ENCODE measurements at regions not wholly inside any gene's neighbourhood (a gene's known extent, or its start where the extent isn't known, plus 50 kb on each side); places are given as distances from the start of the nearest gene placed in this dataset.

DNA sequence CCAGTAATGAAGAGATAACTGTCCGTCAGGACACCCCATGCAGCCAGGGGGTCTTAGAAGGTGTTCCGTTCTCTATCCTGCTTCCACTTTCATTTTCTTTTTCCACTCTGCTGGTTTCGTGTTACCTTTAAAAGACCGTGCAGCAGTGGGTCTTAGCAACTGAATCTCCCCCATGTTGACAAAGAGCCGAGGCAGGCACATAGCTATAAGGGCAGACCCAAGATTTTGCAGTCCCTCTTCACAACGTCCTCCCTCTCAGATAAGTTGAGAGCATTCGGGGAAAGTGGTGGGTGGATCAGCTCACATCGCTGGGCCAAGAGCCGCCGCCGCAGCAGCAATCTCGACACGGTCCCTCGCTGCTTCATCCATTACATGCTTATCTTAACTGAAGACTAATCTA is 355.5 kb downstream of the LMO4 start:
- no peak overlapping the region for H3K27ac Mint-ChIP-seq

DNA sequence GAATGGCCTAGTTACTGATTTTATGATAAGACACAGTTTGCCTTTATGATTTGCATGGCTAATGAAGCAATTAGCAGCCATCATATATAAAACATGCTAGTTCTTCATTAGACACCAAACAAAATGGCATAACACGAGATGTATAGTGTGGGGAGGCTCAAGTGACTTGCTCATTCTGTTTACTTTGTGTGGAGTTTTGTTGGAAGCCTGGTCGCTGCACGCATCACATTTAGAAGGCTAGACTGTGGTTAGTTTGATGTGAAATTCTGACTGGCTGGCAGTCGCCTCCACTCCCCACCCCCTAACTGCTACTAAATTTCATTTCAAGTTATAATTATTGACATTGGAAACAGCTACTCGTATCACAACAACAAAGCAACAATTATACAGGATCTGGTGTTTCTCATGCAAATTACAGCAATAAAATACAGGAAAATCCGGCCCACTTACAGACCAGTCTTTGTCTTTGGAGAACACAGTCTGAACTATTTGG is 356.1 kb downstream of the LMO4 start:
- H3K36me3 Mint-ChIP-seq (ENCODE audit: low read depth), result no peaks in the 10 kb centered on the region
- intact Hi-C loops (cut with micrococcal nuclease), result no loop called here
- H3K4me3 Mint-ChIP-seq, result no peak overlapping the region

More for the DNA sequence above, 355.5 kb downstream of the LMO4 start:
- Mint-ChIP-seq H3K4me1 (ENCODE audit: low read depth) (peaks cover 12% of the 10 kb centered on the region), H3K27me3 (no peaks in the 10 kb centered on the region), H3K9me3 (no peaks in the 10 kb centered on the region), H3K4me3 (no peak overlapping the region), H3K36me3 (ENCODE audit: low read depth) (no peaks in the 10 kb centered on the region)
- intact Hi-C loops (cut with micrococcal nuclease), result no loop called here

GRCh38 chr1:87685311-87686135 is 356.8 kb downstream of the LMO4 start:
- H3K36me3 Mint-ChIP-seq (ENCODE audit: low read depth), result no peaks in the 10 kb centered on the region
- H3K27ac Mint-ChIP-seq, result no peak overlapping the region
- H3K9me3 Mint-ChIP-seq, result no peaks in the 10 kb centered on the region
- H3K4me3 Mint-ChIP-seq, result no peak overlapping the region
- peaks cover 12% of the 10 kb centered on the region for H3K4me1 Mint-ChIP-seq (ENCODE audit: low read depth)
- intact Hi-C loops (cut with micrococcal nuclease), result no loop called here
- H3K27me3 Mint-ChIP-seq, result no peaks in the 10 kb centered on the region

More for the DNA sequence above, 356.1 kb downstream of the LMO4 start:
- Mint-ChIP-seq H3K27me3 (no peaks in the 10 kb centered on the region), H3K4me1 (ENCODE audit: low read depth) (peaks cover 12% of the 10 kb centered on the region), H3K27ac (no peak overlapping the region), H3K9me3 (no peaks in the 10 kb centered on the region)

DNA sequence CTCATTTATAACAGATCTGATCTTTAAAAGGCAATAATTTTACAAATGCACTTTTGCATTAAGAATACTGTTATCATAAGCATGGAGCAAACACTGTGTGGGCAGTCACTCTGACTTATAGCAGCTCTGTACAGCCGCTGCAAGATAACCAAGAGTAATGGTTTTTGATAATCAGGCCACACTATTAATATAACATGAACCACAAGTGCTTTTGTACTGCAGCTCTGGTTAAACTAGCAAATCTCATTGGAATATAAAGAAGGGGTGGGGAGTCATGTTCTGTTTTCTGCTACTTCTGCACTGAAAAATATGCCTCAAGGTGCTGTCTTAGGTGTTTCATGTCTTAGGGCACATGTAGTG is 357.4 kb downstream of the LMO4 start:
- Mint-ChIP-seq H3K36me3 (ENCODE audit: low read depth) (no peaks in the 10 kb centered on the region), H3K27ac (no peak overlapping the region)

DNA sequence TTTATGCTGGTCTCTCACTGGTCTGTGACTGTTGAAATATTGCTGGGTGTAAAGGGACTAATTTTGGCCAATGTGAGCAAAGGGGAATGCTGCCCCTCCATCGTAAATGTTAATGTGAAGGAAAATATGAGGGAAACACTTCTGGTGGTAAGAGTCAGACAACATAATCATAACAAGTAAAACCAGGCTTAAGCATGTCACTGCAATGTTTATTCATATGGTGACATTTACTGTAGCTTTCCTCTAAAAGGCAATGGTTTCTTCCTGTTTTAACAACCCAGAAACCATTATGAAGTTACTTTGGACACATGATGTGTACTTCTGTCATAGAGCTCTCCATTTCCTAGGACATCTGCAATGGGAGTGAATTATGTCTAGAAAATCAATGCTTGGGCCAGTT is 358.0 kb downstream of the LMO4 start:
- Mint-ChIP-seq H3K36me3 (ENCODE audit: low read depth) (no peaks in the 10 kb centered on the region), H3K9me3 (no peaks in the 10 kb centered on the region), H3K27ac (no peak overlapping the region), H3K27me3 (no peaks in the 10 kb centered on the region), H3K4me3 (no peak overlapping the region), H3K4me1 (ENCODE audit: low read depth) (peaks cover 12% of the 10 kb centered on the region)
- intact Hi-C loops (cut with micrococcal nuclease), result no loop called here

More for the DNA sequence above, 357.4 kb downstream of the LMO4 start:
- Mint-ChIP-seq H3K4me1 (ENCODE audit: low read depth) (peaks cover 12% of the 10 kb centered on the region), H3K4me3 (no peak overlapping the region), H3K27me3 (no peaks in the 10 kb centered on the region), H3K9me3 (no peaks in the 10 kb centered on the region)
- intact Hi-C loops (cut with micrococcal nuclease), result no loop called here

DNA sequence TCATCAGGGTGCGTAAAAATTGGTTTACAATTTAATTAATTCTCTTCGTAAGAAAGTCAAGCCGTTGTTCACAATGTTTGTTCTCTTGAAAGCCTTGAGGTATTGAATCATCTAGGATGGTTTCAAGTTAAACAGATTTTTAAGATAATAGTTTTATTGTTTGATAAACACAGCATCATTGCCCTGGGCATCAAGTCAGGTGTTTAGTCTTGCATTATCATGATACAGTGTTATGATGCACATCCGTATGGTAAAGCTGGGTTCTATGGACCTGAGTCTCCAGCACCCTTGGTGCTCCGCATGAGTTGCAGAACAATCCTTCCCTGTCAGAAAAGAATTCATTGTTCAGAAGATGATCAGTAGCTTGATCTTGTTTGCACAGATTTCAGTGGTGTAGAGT is 359.5 kb downstream of the LMO4 start:
- Mint-ChIP-seq H3K27ac (no peak overlapping the region), H3K4me3 (no peak overlapping the region), H3K27me3 (no peaks in the 10 kb centered on the region), H3K9me3 (no peaks in the 10 kb centered on the region), H3K36me3 (ENCODE audit: low read depth) (no peaks in the 10 kb centered on the region), H3K4me1 (ENCODE audit: low read depth) (peaks cover 4% of the 10 kb centered on the region)
- intact Hi-C loops (cut with micrococcal nuclease), result no loop called here

- Mint-ChIP-seq H3K4me3 (no peak overlapping the region), H3K36me3 (ENCODE audit: low read depth) (no peaks in the 10 kb centered on the region), H3K9me3 (no peaks in the 10 kb centered on the region), H3K27me3 (no peaks in the 10 kb centered on the region), H3K4me1 (ENCODE audit: low read depth) (no peaks in the 10 kb centered on the region), H3K27ac (no peak overlapping the region)
- intact Hi-C loops (cut with micrococcal nuclease), result no loop called here
Observed at GRCh38 chr1:87689487-87689886, 360.8 kb downstream of the LMO4 start.

- H3K27ac Mint-ChIP-seq, result no peak overlapping the region
- H3K36me3 Mint-ChIP-seq (ENCODE audit: low read depth), result no peaks in the 10 kb centered on the region
- H3K4me1 Mint-ChIP-seq (ENCODE audit: low read depth), result no peaks in the 10 kb centered on the region
- peaks cover 33% of the 10 kb centered on the region for H3K9me3 Mint-ChIP-seq
- no peaks in the 10 kb centered on the region for H3K27me3 Mint-ChIP-seq
- no peak overlapping the region for H3K4me3 Mint-ChIP-seq
- intact Hi-C loops (cut with micrococcal nuclease), result no loop called here
Observed at GRCh38 chr1:87696483-87696882, 367.8 kb downstream of the LMO4 start.

DNA sequence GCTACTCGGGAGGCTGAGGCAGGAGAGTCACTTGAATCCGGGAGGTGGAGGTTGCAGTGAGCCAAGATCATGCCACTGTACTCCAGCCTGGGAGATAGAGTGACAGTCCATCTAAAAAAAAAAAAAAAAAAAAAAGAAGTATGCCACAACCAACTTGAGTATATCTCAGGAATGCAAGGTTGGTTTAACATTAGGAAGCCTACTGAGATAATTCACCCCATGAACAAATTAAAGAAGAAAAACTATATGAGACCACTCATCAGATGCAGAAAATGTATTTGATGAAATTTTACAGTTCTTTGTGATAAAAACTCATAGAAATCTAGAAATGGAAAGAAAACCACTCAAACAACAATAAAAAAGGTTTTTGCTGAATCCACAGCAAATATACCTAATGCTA is 373.8 kb downstream of the LMO4 start:
- H3K27me3 Mint-ChIP-seq, result no peaks in the 10 kb centered on the region
- H3K4me1 Mint-ChIP-seq (ENCODE audit: low read depth), result no peaks in the 10 kb centered on the region
- peaks cover 37% of the 10 kb centered on the region for H3K9me3 Mint-ChIP-seq
- intact Hi-C loops (cut with micrococcal nuclease), result no loop called here
- no peaks in the 10 kb centered on the region for H3K36me3 Mint-ChIP-seq (ENCODE audit: low read depth)
- no peak overlapping the region for H3K4me3 Mint-ChIP-seq
- no peak overlapping the region for H3K27ac Mint-ChIP-seq

DNA sequence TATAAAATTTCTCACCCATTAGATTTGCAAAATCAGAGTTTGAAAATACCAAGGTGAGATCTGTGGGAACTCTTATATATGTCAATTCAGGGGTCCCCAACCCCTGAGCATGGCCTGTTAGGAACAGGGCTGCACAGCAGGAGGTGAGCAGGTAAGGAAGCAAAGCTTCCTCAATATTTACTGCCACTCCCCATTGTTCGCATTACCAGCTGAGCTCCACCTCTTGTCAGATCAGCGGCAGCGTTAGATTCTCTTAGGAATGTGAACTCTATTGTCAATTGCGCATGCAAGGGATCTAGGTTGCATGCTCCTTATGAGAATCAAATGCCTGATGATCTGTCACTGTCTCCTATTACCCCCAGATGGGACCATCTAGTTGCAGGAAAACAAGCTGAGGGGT is 376.6 kb downstream of the LMO4 start:
- H3K9me3 Mint-ChIP-seq, result peaks cover 25% of the 10 kb centered on the region
- no peak overlapping the region for H3K4me3 Mint-ChIP-seq
- H3K4me1 Mint-ChIP-seq (ENCODE audit: low read depth), result no peaks in the 10 kb centered on the region
- H3K36me3 Mint-ChIP-seq (ENCODE audit: low read depth), result no peaks in the 10 kb centered on the region
- H3K27me3 Mint-ChIP-seq, result no peaks in the 10 kb centered on the region
- H3K27ac Mint-ChIP-seq, result no peak overlapping the region
- intact Hi-C loops (cut with micrococcal nuclease), result no loop called here

DNA sequence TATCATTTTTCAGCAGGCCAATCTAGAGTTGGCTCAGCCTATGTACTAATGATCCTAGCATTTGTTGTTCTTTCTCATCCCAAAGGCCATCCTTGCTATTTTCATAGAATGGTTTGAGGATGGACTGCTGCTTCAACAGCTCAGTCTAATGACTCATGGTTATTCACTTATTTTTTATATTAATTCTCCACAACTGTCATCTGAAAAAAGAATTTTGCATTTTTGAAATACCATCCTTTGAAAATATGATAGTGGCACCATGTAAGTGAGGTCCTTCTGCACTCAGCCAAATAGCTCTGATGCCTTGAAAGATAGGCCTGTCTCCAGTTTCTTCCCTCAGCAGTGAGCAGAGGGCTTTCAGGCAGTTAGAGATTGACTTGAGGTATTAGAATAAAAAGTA is 377.5 kb downstream of the LMO4 start:
- no peaks in the 10 kb centered on the region for H3K4me1 Mint-ChIP-seq (ENCODE audit: low read depth)
- intact Hi-C loops (cut with micrococcal nuclease), result no loop called here
- no peaks in the 10 kb centered on the region for H3K36me3 Mint-ChIP-seq (ENCODE audit: low read depth)
- no peaks in the 10 kb centered on the region for H3K27me3 Mint-ChIP-seq
- no peak overlapping the region for H3K27ac Mint-ChIP-seq
- peaks cover 15% of the 10 kb centered on the region for H3K9me3 Mint-ChIP-seq
- H3K4me3 Mint-ChIP-seq, result no peak overlapping the region

GRCh38 chr1:87706779-87707228 is 378.1 kb downstream of the LMO4 start:
- H3K4me1 Mint-ChIP-seq (ENCODE audit: low read depth), result no peaks in the 10 kb centered on the region
- no peak overlapping the region for H3K4me3 Mint-ChIP-seq
- no peaks in the 10 kb centered on the region for H3K27me3 Mint-ChIP-seq
- peaks cover 10% of the 10 kb centered on the region for H3K9me3 Mint-ChIP-seq
- intact Hi-C loops (cut with micrococcal nuclease), result no loop called here
- no peak overlapping the region for H3K27ac Mint-ChIP-seq
- H3K36me3 Mint-ChIP-seq (ENCODE audit: low read depth), result no peaks in the 10 kb centered on the region

- Mint-ChIP-seq H3K36me3 (ENCODE audit: low read depth) (no peaks in the 10 kb centered on the region), H3K4me1 (ENCODE audit: low read depth) (no peaks in the 10 kb centered on the region), H3K9me3 (peaks cover 4% of the 10 kb centered on the region), H3K4me3 (no peak overlapping the region), H3K27me3 (no peaks in the 10 kb centered on the region), H3K27ac (no peak overlapping the region)
- intact Hi-C loops (cut with micrococcal nuclease), result no loop called here
Observed at GRCh38 chr1:87707411-87707810, 378.7 kb downstream of the LMO4 start.

- no peaks in the 10 kb centered on the region for H3K36me3 Mint-ChIP-seq (ENCODE audit: low read depth)
- H3K4me1 Mint-ChIP-seq (ENCODE audit: low read depth), result no peaks in the 10 kb centered on the region
- H3K4me3 Mint-ChIP-seq, result no peak overlapping the region
- intact Hi-C loops (cut with micrococcal nuclease), result no loop called here
- no peaks in the 10 kb centered on the region for H3K27me3 Mint-ChIP-seq
- H3K27ac Mint-ChIP-seq, result no peak overlapping the region
- H3K9me3 Mint-ChIP-seq, result no peaks in the 10 kb centered on the region
Observed at GRCh38 chr1:87712261-87713010, 383.8 kb downstream of the LMO4 start.

Measured in dendritic cell treated with granulocyte-macrophage colony-stimulating factor and Interleukin-4, amounts not matched to agents 40 ng/mL and 50 ng/mL, for 4 days (primary cell).